Chondrocyte (in vitro differentiated cells): ENCODE measurements at regions not wholly inside any gene's neighbourhood (a gene's known extent, or its start where the extent isn't known, plus 50 kb on each side); places are given as distances from the start of the nearest gene placed in this dataset.

Source experiments
- DNase-seq: peaks from one replicate; pipeline ENCODE4 v3.0.0; 2021; ENCODE audit warnings: mixed read lengths, low spot score
- H3K27ac Mint-ChIP-seq: one replicate; pipeline ENCODE4 v1.8.0; 2021; ENCODE audit warnings: mild to moderate bottlenecking, moderate library complexity, mixed read lengths; ENCODE audit not compliant: unreplicated experiment
- H3K27me3 Mint-ChIP-seq: 2 replicates; pipeline ENCODE4 v1.8.0; 2021; ENCODE audit warnings: low read depth, mixed read lengths
- H3K36me3 Mint-ChIP-seq: 2 replicates; pipeline ENCODE4 v1.8.0; 2021; ENCODE audit warnings: low read depth, mixed read lengths
- H3K4me1 Mint-ChIP-seq: 2 replicates; pipeline ENCODE4 v1.8.0; 2021; ENCODE audit warnings: low read depth, mild to moderate bottlenecking, mixed read lengths
- H3K4me3 Mint-ChIP-seq: one replicate; pipeline ENCODE4 v1.8.0; 2021; ENCODE audit warnings: mild to moderate bottlenecking, moderate library complexity, mixed read lengths; ENCODE audit not compliant: unreplicated experiment
- H3K9me3 Mint-ChIP-seq: 2 replicates; pipeline ENCODE4 v1.8.0; 2021; ENCODE audit warnings: low read depth, mixed read lengths
- TF ChIP-seq, protein P1 (sequence below): fragments of 200-600 bp; sonication (generic); IDR thresholded peaks from 2 replicates; pipeline ENCODE4 v1.5.0; 2021; ENCODE audit warnings: antibody characterized with exemption, mild to moderate bottlenecking, moderate library complexity

DNA sequence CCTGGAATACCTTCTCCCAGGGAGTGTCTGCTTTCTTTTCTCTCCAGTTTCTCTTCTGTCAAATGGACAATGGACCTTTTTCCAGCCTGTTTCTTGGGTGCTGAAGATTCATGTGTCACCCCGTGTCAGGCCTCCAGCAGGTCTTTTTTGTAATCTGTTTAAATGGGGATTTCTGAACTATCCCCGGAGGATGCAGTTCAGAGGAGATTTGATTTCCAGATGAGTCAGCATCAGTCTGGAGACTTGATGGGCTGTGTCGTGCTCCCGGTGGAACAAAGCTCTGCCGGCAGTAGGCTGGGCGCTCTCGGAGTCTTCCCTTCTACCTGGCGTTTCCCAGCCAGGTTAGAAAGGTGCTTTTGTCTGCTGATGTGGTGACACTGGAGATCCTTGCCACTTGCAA is 440.6 kb downstream of the HS3ST3B1 start:
- Mint-ChIP-seq H3K27ac (peak overlapping the region; percentile 46), H3K27me3 (no peaks in the 10 kb centered on the region), H3K4me3 (no peak overlapping the region), H3K4me1 (peaks cover 61% of the 10 kb centered on the region), H3K36me3 (no peaks in the 10 kb centered on the region), H3K9me3 (no peaks in the 10 kb centered on the region)
- TF ChIP-seq, protein P1, sequence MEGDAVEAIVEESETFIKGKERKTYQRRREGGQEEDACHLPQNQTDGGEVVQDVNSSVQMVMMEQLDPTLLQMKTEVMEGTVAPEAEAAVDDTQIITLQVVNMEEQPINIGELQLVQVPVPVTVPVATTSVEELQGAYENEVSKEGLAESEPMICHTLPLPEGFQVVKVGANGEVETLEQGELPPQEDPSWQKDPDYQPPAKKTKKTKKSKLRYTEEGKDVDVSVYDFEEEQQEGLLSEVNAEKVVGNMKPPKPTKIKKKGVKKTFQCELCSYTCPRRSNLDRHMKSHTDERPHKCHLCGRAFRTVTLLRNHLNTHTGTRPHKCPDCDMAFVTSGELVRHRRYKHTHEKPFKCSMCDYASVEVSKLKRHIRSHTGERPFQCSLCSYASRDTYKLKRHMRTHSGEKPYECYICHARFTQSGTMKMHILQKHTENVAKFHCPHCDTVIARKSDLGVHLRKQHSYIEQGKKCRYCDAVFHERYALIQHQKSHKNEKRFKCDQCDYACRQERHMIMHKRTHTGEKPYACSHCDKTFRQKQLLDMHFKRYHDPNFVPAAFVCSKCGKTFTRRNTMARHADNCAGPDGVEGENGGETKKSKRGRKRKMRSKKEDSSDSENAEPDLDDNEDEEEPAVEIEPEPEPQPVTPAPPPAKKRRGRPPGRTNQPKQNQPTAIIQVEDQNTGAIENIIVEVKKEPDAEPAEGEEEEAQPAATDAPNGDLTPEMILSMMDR = no peak
- DNase-seq = no peak

DNA sequence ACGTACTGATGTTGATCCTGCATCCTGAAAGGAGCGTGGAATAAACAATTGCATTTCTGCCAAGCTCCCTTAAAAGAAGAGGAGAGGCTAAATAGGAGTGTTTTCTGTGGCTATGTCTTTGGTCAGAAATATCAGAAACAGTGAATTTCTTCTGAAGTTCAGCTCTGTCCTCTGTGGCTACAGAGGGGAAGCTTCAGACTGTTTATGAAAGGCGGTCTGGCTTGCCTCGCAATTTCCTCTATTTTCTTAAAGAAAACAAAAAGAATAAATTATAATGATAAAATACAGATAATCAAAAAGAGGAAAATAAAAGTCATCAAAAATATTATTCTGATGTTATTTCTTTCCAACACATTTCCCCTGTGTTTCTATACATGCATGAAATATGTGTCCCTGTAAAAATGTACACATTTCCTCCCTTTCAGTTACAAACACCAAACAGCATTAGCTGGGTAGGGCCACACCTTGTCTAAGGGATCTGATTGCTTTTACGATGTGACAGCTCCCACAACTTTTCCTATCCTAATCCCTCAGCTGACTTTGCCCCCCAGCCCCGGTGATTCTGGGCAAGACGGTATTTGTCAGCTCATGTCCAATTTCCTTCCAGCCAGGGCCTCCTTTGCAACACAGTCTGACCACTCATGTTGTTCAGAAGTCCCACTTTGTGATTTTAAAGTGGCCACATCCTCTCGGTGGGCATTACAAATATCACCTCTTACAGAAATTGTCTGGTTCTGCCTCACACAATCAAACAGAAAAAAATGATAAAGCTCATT is 439.0 kb downstream of the HS3ST3B1 start:
- peaks cover 50% of the 10 kb centered on the region for H3K4me1 Mint-ChIP-seq
- H3K36me3 Mint-ChIP-seq = no peaks in the 10 kb centered on the region
- DNase-seq = no peak
- H3K9me3 Mint-ChIP-seq = no peaks in the 10 kb centered on the region
- H3K27ac Mint-ChIP-seq = peak overlapping the region; percentile 97
- TF ChIP-seq, protein P1 = no peak
- no peaks in the 10 kb centered on the region for H3K27me3 Mint-ChIP-seq
- no peak overlapping the region for H3K4me3 Mint-ChIP-seq

- peak overlapping the region; percentile 97 for H3K27ac Mint-ChIP-seq
- peak overlapping the region; percentile 24 for H3K4me3 Mint-ChIP-seq
These were observed 437.7 kb downstream of the HS3ST3B1 start for GRCh38 chr17:14738652-14738988.

DNA sequence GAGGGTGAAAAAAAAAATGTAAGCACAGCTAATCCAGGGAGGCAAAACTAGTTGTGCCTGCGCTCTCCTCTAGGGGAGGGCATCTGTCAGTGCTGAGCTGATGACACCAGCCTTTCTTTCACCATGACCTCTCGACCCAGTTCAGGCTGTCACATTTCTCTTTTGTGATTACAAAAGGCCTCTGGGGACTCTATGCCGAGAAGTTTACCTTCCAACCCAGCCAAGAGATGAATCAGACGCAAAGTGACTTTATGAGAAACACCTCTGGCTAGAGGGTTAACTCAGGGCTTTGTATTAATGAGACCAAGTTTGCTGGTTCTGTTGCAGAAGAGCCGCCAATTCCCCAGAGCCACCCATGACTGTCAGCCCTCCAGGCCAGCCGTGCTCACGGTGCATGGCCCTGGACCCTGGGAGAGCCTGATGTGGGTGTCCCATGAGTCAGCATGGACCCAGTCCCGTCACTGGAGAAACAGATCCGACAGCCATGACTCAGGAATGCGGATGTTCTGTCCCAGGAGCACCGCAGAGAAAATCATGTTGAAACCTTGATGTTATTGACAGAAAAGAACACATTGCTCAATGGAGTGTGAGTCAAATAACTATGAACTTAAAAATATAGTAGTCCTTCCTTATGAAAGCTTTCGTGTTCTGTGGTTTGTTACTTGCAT is 437.2 kb downstream of the HS3ST3B1 start:
- Mint-ChIP-seq H3K27me3 (no peaks in the 10 kb centered on the region), H3K27ac (peak overlapping the region; percentile 97), H3K36me3 (no peaks in the 10 kb centered on the region), H3K4me1 (peaks cover 47% of the 10 kb centered on the region), H3K9me3 (no peaks in the 10 kb centered on the region), H3K4me3 (peak overlapping the region; percentile 24)
- TF ChIP-seq, protein P1 = peak; percentile 73
- DNase-seq = no peak

More at GRCh38 chr17:14738652-14738988, 437.7 kb downstream of the HS3ST3B1 start:
- Mint-ChIP-seq H3K36me3 (no peaks in the 10 kb centered on the region), H3K9me3 (no peaks in the 10 kb centered on the region), H3K4me1 (peaks cover 47% of the 10 kb centered on the region), H3K27me3 (no peaks in the 10 kb centered on the region)
- TF ChIP-seq, protein P1 = no peak
- DNase-seq = no peak

GRCh38 chr17:14736631-14737030 is 435.8 kb downstream of the HS3ST3B1 start:
- no peak overlapping the region for H3K27ac Mint-ChIP-seq
- TF ChIP-seq, protein P1 = no peak

More at GRCh38 chr17:14736631-14737030, 435.8 kb downstream of the HS3ST3B1 start:
- Mint-ChIP-seq H3K9me3 (peaks cover 4% of the 10 kb centered on the region), H3K4me1 (peaks cover 51% of the 10 kb centered on the region), H3K36me3 (no peaks in the 10 kb centered on the region), H3K27me3 (no peaks in the 10 kb centered on the region), H3K4me3 (no peak overlapping the region)
- no peak for DNase-seq
